Stimulated activated CD4-positive, alpha-beta T cell treated with anti-CD3 and anti-CD28 coated beads, Interleukin-1b, Interleukin-23, amount 100 ng/mL, for 1 hour (primary cell): ENCODE measurements at regions not wholly inside any gene's neighbourhood (a gene's known extent, or its start where the extent isn't known, plus 50 kb on each side); places are given as distances from the start of the nearest gene placed in this dataset.

ENCODE experiments used
- DNase-seq, 2 donors: peaks; one replicate each; pipeline ENCODE4 v3.0.0-alpha.2; 2020; ENCODE audit warnings: low read depth in 2 of 2

GRCh38 chr17:79285973-79286372, 211.3 kb downstream of the ENGASE start:
- DNase-seq: no peak

- no peak for DNase-seq
These were observed 207.7 kb downstream of the ENGASE start for GRCh38 chr17:79282294-79282693.

- DNase-seq: no peak
These were observed 207.2 kb downstream of the ENGASE start for GRCh38 chr17:79281803-79282202.

- DNase-seq: no peak
These were observed 206.4 kb downstream of the ENGASE start for GRCh38 chr17:79280866-79281572.

GRCh38 chr17:79280010-79280409, 205.4 kb downstream of the ENGASE start:
- DNase-seq: no peak

- DNase-seq: no peak
These were observed 204.7 kb downstream of the ENGASE start for GRCh38 chr17:79279320-79279719.

GRCh38 chr17:79276821-79277220, 202.2 kb downstream of the ENGASE start:
- no peak for DNase-seq

- DNase-seq: no peak
These were observed 199.0 kb downstream of the ENGASE start for GRCh38 chr17:79273660-79274059.

GRCh38 chr17:79272666-79273219, 198.1 kb downstream of the ENGASE start:
- DNase-seq: no peak

GRCh38 chr17:79272220-79272619, 197.6 kb downstream of the ENGASE start:
- DNase-seq: no peak

- no peak for DNase-seq
These were observed 195.0 kb downstream of the ENGASE start for GRCh38 chr17:79269620-79270019.

GRCh38 chr17:79263191-79263590, 188.6 kb downstream of the ENGASE start:
- no peak for DNase-seq

- DNase-seq: no peak
These were observed 188.0 kb downstream of the ENGASE start for GRCh38 chr17:79262624-79263023.

- no peak for DNase-seq
These were observed 186.9 kb downstream of the ENGASE start for GRCh38 chr17:79261355-79262072.

GRCh38 chr17:79258843-79259242, 184.2 kb downstream of the ENGASE start:
- DNase-seq: no peak

- DNase-seq: no peak
These were observed 183.4 kb downstream of the ENGASE start for GRCh38 chr17:79258041-79258440.

- DNase-seq: no peak
These were observed 181.4 kb downstream of the ENGASE start for GRCh38 chr17:79255926-79256585.

- DNase-seq: no peak
These were observed 180.8 kb downstream of the ENGASE start for GRCh38 chr17:79255456-79255855.

GRCh38 chr17:79255046-79255445, 180.4 kb downstream of the ENGASE start:
- no peak for DNase-seq

- DNase-seq: no peak
These were observed 178.3 kb downstream of the ENGASE start for GRCh38 chr17:79252886-79253285.

GRCh38 chr17:79251824-79252223, 177.2 kb downstream of the ENGASE start:
- no peak for DNase-seq

GRCh38 chr17:79249929-79250521, 175.4 kb downstream of the ENGASE start:
- DNase-seq: no peak
